Activated CD4-positive, alpha-beta T cell treated with anti-CD3 and anti-CD28 coated beads, Interleukin-10, Interleukin-2, amounts not matched to agents 100 ng/mL and 50 ng/mL, durations not matched to agents 16 hours and 8 hours (primary cell): ENCODE measurements at regions not wholly inside any gene's neighbourhood (a gene's known extent, or its start where the extent isn't known, plus 50 kb on each side); places are given as distances from the start of the nearest gene placed in this dataset.

Experiments used
- DNase-seq: peaks from one replicate; pipeline ENCODE4 v3.0.0-alpha.2; 2020

GRCh38 chr11:70863993-70864392 is 388.4 kb downstream of the SHANK2 start:
- no peak for DNase-seq

- DNase-seq = no peak
These were observed 387.0 kb downstream of the SHANK2 start for GRCh38 chr11:70865356-70865755.

- no peak for DNase-seq
These were observed 385.5 kb downstream of the SHANK2 start for GRCh38 chr11:70866834-70867233.

- DNase-seq = no peak
These were observed 384.9 kb downstream of the SHANK2 start for GRCh38 chr11:70867281-70868047.

- no peak for DNase-seq
These were observed 384.0 kb downstream of the SHANK2 start for GRCh38 chr11:70868341-70868885.

- DNase-seq = no peak
These were observed 383.3 kb downstream of the SHANK2 start for GRCh38 chr11:70869054-70869453.

- no peak for DNase-seq
These were observed 380.5 kb downstream of the SHANK2 start for GRCh38 chr11:70871881-70872280.

GRCh38 chr11:70872299-70872698 is 380.1 kb downstream of the SHANK2 start:
- DNase-seq = no peak

GRCh38 chr11:70872955-70873735 is 379.2 kb downstream of the SHANK2 start:
- DNase-seq = no peak

- no peak for DNase-seq
These were observed 378.5 kb downstream of the SHANK2 start for GRCh38 chr11:70873736-70874412.

GRCh38 chr11:70876685-70877084 is 375.7 kb downstream of the SHANK2 start:
- no peak for DNase-seq

GRCh38 chr11:70877151-70877550 is 375.2 kb downstream of the SHANK2 start:
- no peak for DNase-seq

- no peak for DNase-seq
These were observed 374.0 kb downstream of the SHANK2 start for GRCh38 chr11:70878366-70878765.

- no peak for DNase-seq
These were observed 372.6 kb downstream of the SHANK2 start for GRCh38 chr11:70879601-70880285.

- no peak for DNase-seq
These were observed 372.0 kb downstream of the SHANK2 start for GRCh38 chr11:70880416-70880815.

- no peak for DNase-seq
These were observed 370.2 kb downstream of the SHANK2 start for GRCh38 chr11:70881948-70882715.

GRCh38 chr11:70882716-70883085 is 369.7 kb downstream of the SHANK2 start:
- DNase-seq = no peak

GRCh38 chr11:70883323-70883940 is 368.9 kb downstream of the SHANK2 start:
- no peak for DNase-seq

- no peak for DNase-seq
These were observed 368.3 kb downstream of the SHANK2 start for GRCh38 chr11:70883973-70884623.

GRCh38 chr11:70885281-70886231 is 366.8 kb downstream of the SHANK2 start:
- DNase-seq = no peak
